Sigmoid colon (tissue), 6 donors: ENCODE measurements at regions not wholly inside any gene's neighbourhood (a gene's known extent, or its start where the extent isn't known, plus 50 kb on each side); places are given as distances from the start of the nearest gene placed in this dataset.

ENCODE experiments used
- DNase-seq: peaks from one replicate; pipeline ENCODE4 v3.0.0-alpha.2; 2019
- H3K27ac ChIP-seq, 4 donors: fragments of 200-600 bp; sonication (generic); one replicate each; pipeline ENCODE4 v1.5.1; 2016 to 2019; ENCODE audit warnings: mild to moderate bottlenecking in 1 of 4
- H3K27me3 ChIP-seq, 3 donors: fragments of 200-600 bp; sonication (generic); one replicate each; pipeline ENCODE4 v1.5.1; 2019; ENCODE audit warnings: mild to moderate bottlenecking in 1 of 3
- H3K36me3 ChIP-seq, 4 donors: fragments of 200-600 bp; sonication (generic); one replicate each; pipeline ENCODE4 v1.5.1; 2016 to 2019
- H3K4me1 ChIP-seq, 4 donors: fragments of 200-600 bp; sonication (generic); one replicate each; pipeline ENCODE4 v1.5.1; 2017 to 2019
- H3K4me3 ChIP-seq, 4 donors: fragments of 200-600 bp; sonication (generic); one replicate each; pipeline ENCODE4 v1.5.1; 2017 to 2019; ENCODE audit warnings: mild to moderate bottlenecking in 2 of 4, moderate library complexity in 1 of 4
- H3K9me3 ChIP-seq, 4 donors: fragments of 200-600 bp in 3 of 4; sonication (generic) in 3 of 4; one replicate each; pipeline versions ENCODE4 v1.5.1 to v1.6.1; 2013 to 2019
- EP300 ChIP-seq, 4 donors: sonication (generic); formaldehyde crosslinking; IDR thresholded peaks; one replicate each; pipeline ENCODE4 v1.6.1; 2017; ENCODE audit warnings: antibody characterized with exemption in 4 of 4
- POLR2A ChIP-seq, 2 donors: fragments of 450-650 bp; IDR thresholded peaks; one replicate each; pipeline ENCODE4 v1.6.1; 2016; ENCODE audit warnings: antibody characterized with exemption in 2 of 2, mild to moderate bottlenecking in 2 of 2, moderate library complexity in 2 of 2
- POLR2AphosphoS5 ChIP-seq, 4 donors: sonication (generic); formaldehyde crosslinking; IDR thresholded peaks; one replicate each; pipeline ENCODE4 v1.6.1; 2017; ENCODE audit warnings: antibody characterized with exemption in 4 of 4
- WGBS, 2 donors: extraction: QIAGEN DNeasy Blood & Tissue Kit; methylation state at CpG; one replicate each; pipeline ENCODE4 v1.1.7; 2013; 5-methylcytosine and 5-hydroxymethylcytosine counted together
- intact Hi-C: fragments of 100-400 bp; cut with DNase I; formaldehyde crosslinking; loops from one replicate; pipeline ENCODE4 v1.15.1; 2023
- TF ChIP-seq, protein P1 (sequence below), 4 experiments: fragments of 450-650 bp in 3 of 4; fragments of 200-600 bp in 1 of 4; IDR thresholded peaks; one replicate each; pipeline ENCODE4 v1.5.1; 2016 to 2019; ENCODE audit warnings: antibody characterized with exemption in 4 of 4, mild to moderate bottlenecking in 3 of 4, moderate library complexity in 2 of 4
- donor health status: healthy with polysubstance abuse.
- donor health status: healthy.

DNA sequence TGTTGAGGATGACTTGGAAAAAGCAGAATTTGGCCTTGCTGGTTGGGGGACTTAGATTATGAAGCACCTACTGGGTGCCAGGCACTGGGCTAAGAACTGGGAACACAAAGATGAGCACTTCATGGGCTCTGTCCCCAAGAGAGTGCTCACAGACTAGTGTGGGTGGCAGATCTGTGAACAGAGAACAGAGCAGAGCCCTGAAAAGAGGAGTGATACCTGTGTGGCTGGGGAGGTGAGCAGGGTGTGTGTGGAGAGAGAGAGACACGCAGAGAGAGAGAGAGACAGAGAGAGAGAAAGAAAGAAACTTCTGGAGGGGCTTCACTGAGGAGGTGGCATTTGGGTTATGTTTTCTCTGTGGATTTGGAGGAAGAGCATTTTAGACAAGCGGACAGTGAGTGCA lies 61.1 kb upstream of the PPP2R5A start:
- H3K4me1 ChIP-seq = no peaks in the 10 kb centered on the region
- WGBS, 2 donors = 93 to 94% methylated on average over 2 of the region's 2 CpGs
- intact Hi-C loops = no loop called here
- no peaks in the 10 kb centered on the region for H3K27me3 ChIP-seq
- TF ChIP-seq, protein P1, sequence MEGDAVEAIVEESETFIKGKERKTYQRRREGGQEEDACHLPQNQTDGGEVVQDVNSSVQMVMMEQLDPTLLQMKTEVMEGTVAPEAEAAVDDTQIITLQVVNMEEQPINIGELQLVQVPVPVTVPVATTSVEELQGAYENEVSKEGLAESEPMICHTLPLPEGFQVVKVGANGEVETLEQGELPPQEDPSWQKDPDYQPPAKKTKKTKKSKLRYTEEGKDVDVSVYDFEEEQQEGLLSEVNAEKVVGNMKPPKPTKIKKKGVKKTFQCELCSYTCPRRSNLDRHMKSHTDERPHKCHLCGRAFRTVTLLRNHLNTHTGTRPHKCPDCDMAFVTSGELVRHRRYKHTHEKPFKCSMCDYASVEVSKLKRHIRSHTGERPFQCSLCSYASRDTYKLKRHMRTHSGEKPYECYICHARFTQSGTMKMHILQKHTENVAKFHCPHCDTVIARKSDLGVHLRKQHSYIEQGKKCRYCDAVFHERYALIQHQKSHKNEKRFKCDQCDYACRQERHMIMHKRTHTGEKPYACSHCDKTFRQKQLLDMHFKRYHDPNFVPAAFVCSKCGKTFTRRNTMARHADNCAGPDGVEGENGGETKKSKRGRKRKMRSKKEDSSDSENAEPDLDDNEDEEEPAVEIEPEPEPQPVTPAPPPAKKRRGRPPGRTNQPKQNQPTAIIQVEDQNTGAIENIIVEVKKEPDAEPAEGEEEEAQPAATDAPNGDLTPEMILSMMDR (IDR thresholded peaks at IDR 0.05) = no peak
- TF ChIP-seq EP300 (IDR thresholded peaks at IDR 0.05) (no peak), POLR2AphosphoS5 (IDR thresholded peaks at IDR 0.05) (no peak), POLR2A (IDR thresholded peaks at IDR 0.05) (no peak)
- H3K36me3 ChIP-seq = no peaks in the 10 kb centered on the region
- no peak overlapping the region for H3K4me3 ChIP-seq
- H3K9me3 ChIP-seq = no peaks in the 10 kb centered on the region
- peak; percentile 4 for DNase-seq
- H3K27ac ChIP-seq = no peak overlapping the region

DNA sequence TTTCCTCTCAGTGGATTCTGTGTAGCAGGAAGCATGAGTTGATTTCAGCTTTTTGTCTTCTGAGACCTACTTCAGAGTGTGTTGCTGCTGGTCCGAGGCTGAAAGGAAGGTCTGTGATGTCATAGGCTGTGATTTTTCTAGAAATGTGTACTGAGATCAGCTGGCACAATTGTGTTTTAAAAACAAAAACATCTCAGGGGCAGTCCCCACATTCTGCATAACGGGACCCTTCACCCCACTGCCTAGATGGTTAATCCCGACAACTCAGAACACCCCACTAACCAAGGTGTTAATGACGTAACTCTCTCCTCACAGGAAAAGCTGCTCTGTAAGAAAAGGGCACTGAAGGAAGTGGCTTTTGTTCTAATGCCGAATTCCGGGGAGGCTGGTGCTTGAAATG lies 59.8 kb upstream of the PPP2R5A start:
- 51 to 78% methylated on average over 6 of the region's 6 CpGs for WGBS, 2 donors
- H3K4me1 ChIP-seq = no peaks in the 10 kb centered on the region
- no peak overlapping the region for H3K4me3 ChIP-seq
- H3K9me3 ChIP-seq = no peaks in the 10 kb centered on the region
- TF ChIP-seq POLR2AphosphoS5 (IDR thresholded peaks at IDR 0.05) = no peak
- TF ChIP-seq EP300 (IDR thresholded peaks at IDR 0.05) = no peak
- no peak for TF ChIP-seq POLR2A (IDR thresholded peaks at IDR 0.05)
- TF ChIP-seq, protein P1 (IDR thresholded peaks at IDR 0.05) = no peak
- DNase-seq = no peak
- no peaks in the 10 kb centered on the region for H3K36me3 ChIP-seq
- no peaks in the 10 kb centered on the region for H3K27me3 ChIP-seq
- H3K27ac ChIP-seq = no peak overlapping the region
- intact Hi-C loops = no loop called here

DNA sequence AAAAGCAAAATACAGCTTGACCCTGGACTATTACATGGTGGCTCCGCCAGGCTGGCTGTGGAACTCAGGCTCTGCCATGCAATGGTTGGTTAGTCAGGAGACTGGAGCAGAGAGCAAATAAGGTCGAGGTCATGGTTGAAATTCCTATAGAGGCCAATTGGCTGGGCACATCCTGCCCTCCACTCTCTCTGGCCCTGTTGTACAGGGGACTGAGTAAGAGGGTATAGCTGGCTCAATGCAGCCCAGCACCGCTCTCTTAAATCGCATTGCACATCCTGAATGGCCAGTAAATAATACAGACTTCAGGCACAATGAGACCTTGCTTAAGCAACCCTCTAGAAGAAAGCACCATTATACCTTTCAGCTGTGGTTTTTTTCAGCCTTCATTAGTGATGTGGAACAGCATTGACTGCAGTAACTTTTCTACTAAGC lies 59.3 kb upstream of the PPP2R5A start:
- no peak for DNase-seq
- H3K27ac ChIP-seq = no peak overlapping the region
- TF ChIP-seq POLR2A (IDR thresholded peaks at IDR 0.05) = no peak
- TF ChIP-seq POLR2AphosphoS5 (IDR thresholded peaks at IDR 0.05) = no peak
- TF ChIP-seq EP300 (IDR thresholded peaks at IDR 0.05) = no peak
- TF ChIP-seq, protein P1 (IDR thresholded peaks at IDR 0.05) = no peak
- H3K27me3 ChIP-seq = no peaks in the 10 kb centered on the region
- H3K4me3 ChIP-seq = no peak overlapping the region
- no peaks in the 10 kb centered on the region for H3K9me3 ChIP-seq
- intact Hi-C loops = no loop called here
- WGBS, 2 donors = 83 to 92% methylated on average over 4 of the region's 4 CpGs
- no peaks in the 10 kb centered on the region for H3K4me1 ChIP-seq
- no peaks in the 10 kb centered on the region for H3K36me3 ChIP-seq

DNA sequence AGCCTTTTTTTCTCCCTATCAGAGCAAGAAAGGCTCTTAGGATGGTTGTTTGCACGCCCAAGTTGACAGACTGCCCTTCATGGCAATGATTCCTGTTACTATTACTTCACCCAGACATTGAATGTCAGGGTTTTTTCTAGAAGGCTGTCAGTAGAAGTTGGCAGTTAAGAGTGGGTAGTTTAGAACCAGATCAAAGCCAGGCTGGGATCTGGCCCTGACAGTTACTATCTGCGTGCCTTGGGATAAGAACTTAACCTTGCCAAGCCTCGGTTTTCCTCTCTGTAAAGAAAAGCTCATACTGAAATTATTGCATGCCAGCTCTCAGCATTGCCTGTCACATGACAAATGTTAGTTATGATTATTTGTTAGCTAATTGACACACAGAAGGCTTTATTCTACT lies 58.7 kb upstream of the PPP2R5A start:
- WGBS, 2 donors = 90 to 95% methylated on average over 3 of the region's 3 CpGs
- H3K4me1 ChIP-seq = no peaks in the 10 kb centered on the region
- H3K9me3 ChIP-seq = no peaks in the 10 kb centered on the region
- H3K27me3 ChIP-seq = no peaks in the 10 kb centered on the region
- H3K36me3 ChIP-seq = no peaks in the 10 kb centered on the region
- intact Hi-C loops = no loop called here
- no peak overlapping the region for H3K27ac ChIP-seq
- H3K4me3 ChIP-seq = no peak overlapping the region
- no peak for TF ChIP-seq EP300 (IDR thresholded peaks at IDR 0.05)
- DNase-seq = no peak

DNA sequence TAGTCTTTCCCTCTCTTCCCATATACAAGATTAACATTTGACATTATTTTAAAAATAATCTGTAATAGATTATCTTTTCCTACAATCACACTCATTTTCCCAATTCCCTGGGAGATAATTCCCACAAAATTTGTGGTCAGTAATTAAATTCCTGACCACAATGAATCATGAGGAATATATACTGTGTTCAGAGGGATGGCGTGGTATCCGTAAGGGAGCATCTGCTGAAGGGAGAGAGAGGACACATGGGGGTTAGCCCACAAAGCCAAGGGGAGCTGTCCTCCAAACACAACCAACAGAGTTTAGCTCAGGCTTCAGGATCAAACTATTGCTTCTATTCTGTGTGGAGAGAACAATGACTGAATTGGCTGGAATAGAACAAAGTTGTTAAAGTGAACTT lies 57.1 kb upstream of the PPP2R5A start:
- Histone ChIP-seq H3K36me3 (no peaks in the 10 kb centered on the region), H3K27me3 (no peaks in the 10 kb centered on the region), H3K4me1 (no peaks in the 10 kb centered on the region), H3K27ac (no peak overlapping the region), H3K9me3 (no peaks in the 10 kb centered on the region), H3K4me3 (no peak overlapping the region)
- 93 to 95% methylated on average over 2 of the region's 2 CpGs for WGBS, 2 donors
- intact Hi-C loops = no loop called here
- DNase-seq = no peak
- no peak for TF ChIP-seq EP300 (IDR thresholded peaks at IDR 0.05)
- TF ChIP-seq POLR2AphosphoS5 (IDR thresholded peaks at IDR 0.05) = no peak
- TF ChIP-seq, protein P1 (IDR thresholded peaks at IDR 0.05) = no peak
- no peak for TF ChIP-seq POLR2A (IDR thresholded peaks at IDR 0.05)
